H1 (cell line): ENCODE measurements at regions not wholly inside any gene's neighbourhood (a gene's known extent, or its start where the extent isn't known, plus 50 kb on each side); places are given as distances from the start of the nearest gene placed in this dataset.
"Not testable (repeated sequence)": the region's sequence is repeated elsewhere in the genome, so short reads cannot be mapped to it uniquely, and the experiment has no call there.

ENCODE experiments used
- CTCF ChIA-PET: fragments of 300-600 bp; sonication (Branson Sonifier 250); formaldehyde crosslinking; loops from one replicate; lab custom pipeline; 2021; ENCODE audit not compliant: partially characterized antibody; lab: Charles Lee
- POLR2A ChIA-PET: fragments of 300-600 bp; sonication (Branson Sonifier 250); formaldehyde crosslinking; loops from one replicate; lab custom pipeline; 2021; ENCODE audit warnings: inconsistent platforms; ENCODE audit not compliant: partially characterized antibody; lab: Charles Lee
- DNase-seq, 2 experiments: peaks; one replicate each; pipeline versions ENCODE4 v3.0.0 to v3.0.0-alpha.2; 2010 to 2022; ENCODE audit warnings: low spot score in 2 of 2, low read depth in 1 of 2, mixed read lengths in 1 of 2
- FAIRE-seq: peaks from 2 replicates; lab custom pipeline; 2011; peaks lifted over from hg19 to GRCh38; lab: Jason Lieb, UNC
- H2AFZ ChIP-seq: 2 replicates; pipeline ENCODE4 v1.8.1; 2012; ENCODE audit warnings: low read length, inconsistent platforms
- H2AK5ac ChIP-seq: 2 replicates; pipeline ENCODE4 v1.6.1; 2013; ENCODE audit warnings: low read depth, low read length
- H2BK120ac ChIP-seq: replicated peaks from 2 replicates; pipeline ENCODE3; 2013; ENCODE audit warnings: low read depth, low read length, inconsistent platforms
- H2BK12ac ChIP-seq: 2 replicates; pipeline ENCODE4 v1.6.1; 2013; ENCODE audit warnings: low read depth, low read length
- H2BK15ac ChIP-seq: 2 replicates; pipeline ENCODE4 v1.6.1; 2013; ENCODE audit warnings: low read length
- H2BK20ac ChIP-seq: 2 replicates; pipeline ENCODE4 v1.6.1; 2013; ENCODE audit warnings: low read length
- H2BK5ac ChIP-seq: 2 replicates; pipeline ENCODE4 v1.6.1; 2013; ENCODE audit warnings: low read depth, low read length
- H3K14ac ChIP-seq: 2 replicates; pipeline ENCODE4 v1.6.1; 2013; ENCODE audit warnings: inconsistent platforms; ENCODE audit not compliant: insufficient read length
- H3K18ac ChIP-seq: 2 replicates; pipeline ENCODE4 v1.6.1; 2013; ENCODE audit warnings: low read length; ENCODE audit errors: extremely low read depth
- H3K23ac ChIP-seq: 2 replicates; pipeline ENCODE4 v1.6.1; 2013; ENCODE audit warnings: inconsistent platforms; ENCODE audit not compliant: insufficient read length
- H3K23me2 ChIP-seq: 2 replicates; pipeline ENCODE4 v1.6.1; 2013; ENCODE audit warnings: low read depth, low read length
- H3K27ac ChIP-seq: 2 replicates; pipeline ENCODE4 v1.6.1; 2011; ENCODE audit warnings: low read depth, low read length, inconsistent platforms
- H3K27me3 ChIP-seq, 4 experiments: replicated peaks in 1 of 4; 1 replicate in 1 of 4; 2 replicates in 3 of 4; pipeline versions ENCODE4 v1.6.1 to v1.8.1; 2011 to 2013; ENCODE audit warnings: low read length in 3 of 4, mild to moderate bottlenecking in 3 of 4, inconsistent platforms in 2 of 4, mixed read lengths in 2 of 4, moderate library complexity in 1 of 4; ENCODE audit not compliant: control insufficient read depth in 3 of 4, insufficient read depth in 3 of 4; ENCODE audit errors: extremely low read depth in 1 of 4
- H3K36me3 ChIP-seq, 4 experiments: 2 replicates each; pipeline versions ENCODE4 v1.6.1 to v1.8.1; 2011 to 2013; ENCODE audit warnings: mild to moderate bottlenecking in 4 of 4, low read length in 3 of 4, moderate library complexity in 2 of 4, control low read depth in 1 of 4, inconsistent platforms in 1 of 4; ENCODE audit not compliant: insufficient read depth in 4 of 4, control insufficient read depth in 2 of 4
- H3K4ac ChIP-seq: replicated peaks from 2 replicates; pipeline ENCODE3; 2013; ENCODE audit warnings: low read length, low read depth, mixed read lengths, inconsistent platforms; ENCODE audit not compliant: insufficient read length
- H3K4me1 ChIP-seq, 4 experiments: replicated peaks in 1 of 4; 1 replicate in 1 of 4; 2 replicates in 3 of 4; pipeline versions ENCODE4 v1.6.1 to v1.8.1; 2011 to 2013; ENCODE audit warnings: low read length in 3 of 4, inconsistent platforms in 2 of 4, mixed read lengths in 1 of 4; ENCODE audit not compliant: insufficient read depth in 4 of 4, control insufficient read depth in 3 of 4
- H3K4me2 ChIP-seq, 2 experiments: 2 replicates each; pipeline versions ENCODE4 v1.6.1 to v1.8.1; 2011 to 2013; ENCODE audit warnings: low read depth in 2 of 2, low read length in 2 of 2, control low read depth in 1 of 2, inconsistent platforms in 1 of 2, mild to moderate bottlenecking in 1 of 2; ENCODE audit not compliant: insufficient read depth in 1 of 2
- H3K4me3 ChIP-seq, 4 experiments: fragments of 200-600, 300-600 bp in 1 of 4; sonication (generic), shearing (Covaris generic), sonication (Bioruptor Twin) in 1 of 4; 2 replicates each; pipeline versions ENCODE4 v1.5.1 to v1.8.1; 2011 to 2016; ENCODE audit warnings: low read length in 4 of 4, low read depth in 3 of 4, control low read depth in 2 of 4, inconsistent platforms in 2 of 4, mild to moderate bottlenecking in 2 of 4, mixed read lengths in 1 of 4, moderate library complexity in 1 of 4; ENCODE audit not compliant: insufficient read depth in 2 of 4; ENCODE audit errors: extremely low read depth in 1 of 4
- H3K56ac ChIP-seq: replicated peaks from 2 replicates; pipeline ENCODE3; 2013; ENCODE audit warnings: low read depth, mild to moderate bottlenecking, mixed read lengths, low read length, inconsistent platforms; ENCODE audit not compliant: insufficient read length
- H3K79me1 ChIP-seq: 2 replicates; pipeline ENCODE4 v1.6.1; 2013; ENCODE audit warnings: low read depth, low read length, control low read depth
- H3K79me2 ChIP-seq, 2 experiments: 2 replicates each; pipeline versions ENCODE4 v1.6.1 to v1.8.1; 2012 to 2013; ENCODE audit warnings: low read length in 2 of 2, mild to moderate bottlenecking in 2 of 2, inconsistent platforms in 1 of 2; ENCODE audit not compliant: insufficient read depth in 2 of 2, control insufficient read depth in 1 of 2
- H3K9ac ChIP-seq, 4 experiments: replicated peaks in 1 of 4; 1 replicate in 1 of 4; 2 replicates in 3 of 4; pipeline versions ENCODE4 v1.6.1 to v1.8.1; 2011 to 2013; ENCODE audit warnings: low read depth in 3 of 4, low read length in 3 of 4, control low read depth in 2 of 4, mild to moderate bottlenecking in 2 of 4, moderate library complexity in 2 of 4, inconsistent platforms in 1 of 4; ENCODE audit errors: extremely low read depth in 1 of 4
- H3K9me3 ChIP-seq, 2 experiments: 2 replicates each; pipeline versions ENCODE4 v1.6.1 to v1.8.1; 2012 to 2013; ENCODE audit warnings: mild to moderate bottlenecking in 2 of 2, moderate library complexity in 2 of 2, control low read depth in 1 of 2, inconsistent platforms in 1 of 2, low read depth in 1 of 2, low read length in 1 of 2, mixed read lengths in 1 of 2; ENCODE audit not compliant: insufficient read depth in 2 of 2
- H4K20me1 ChIP-seq, 2 experiments: replicated peaks in 1 of 2; 2 replicates each; pipeline versions ENCODE3 to v1.8.1; 2011 to 2013; ENCODE audit warnings: inconsistent platforms in 2 of 2, low read length in 2 of 2, mild to moderate bottlenecking in 1 of 2; ENCODE audit not compliant: insufficient read depth in 2 of 2, control insufficient read depth in 1 of 2
- H4K5ac ChIP-seq: 2 replicates; pipeline ENCODE4 v1.6.1; 2013; ENCODE audit warnings: low read length, low read depth, mixed read lengths, inconsistent platforms; ENCODE audit not compliant: insufficient read length
- H4K8ac ChIP-seq: 2 replicates; pipeline ENCODE4 v1.8.0; 2013; ENCODE audit warnings: mild to moderate bottlenecking, moderate library complexity, low read length, inconsistent platforms; ENCODE audit not compliant: insufficient read depth; ENCODE audit errors: extremely low read depth
- H4K91ac ChIP-seq: replicated peaks from 2 replicates; pipeline ENCODE3; 2013; ENCODE audit warnings: low read length, mixed read lengths, inconsistent platforms; ENCODE audit not compliant: insufficient read length
- TBP ChIP-seq: IDR thresholded peaks from 2 replicates; pipeline ENCODE4 v1.6.1; 2011; ENCODE audit warnings: low read depth, low read length, improper control_type of control experiment
- WGBS, 2 experiments: shearing (Covaris generic) in 1 of 2; methylation state at CpG; one replicate each; pipeline versions ENCODE4 v1.1.6 to v1.1.7; 2013 to 2015; ENCODE audit warnings: low lambda C conversion rate in 2 of 2, mixed read lengths in 2 of 2, inconsistent platforms in 1 of 2, low coverage in 1 of 2, missing lambda C conversion rate in 1 of 2; ENCODE audit not compliant: insufficient replicate concordance in 2 of 2, insufficient coverage in 1 of 2, insufficient read length in 1 of 2; ENCODE audit errors: extremely low coverage in 1 of 2, missing lambda C conversion rate in 1 of 2; 5-methylcytosine and 5-hydroxymethylcytosine counted together

GRCh38 chr14:42980419-42980818 lies 1373.7 kb downstream of the LRFN5 start:
- Histone ChIP-seq H3K23me2 (no peaks in the 10 kb centered on the region), H3K79me1 (no peaks in the 10 kb centered on the region), H3K27me3 (no peaks in the 10 kb centered on the region), H3K14ac (no peak overlapping the region), H3K23ac (no peak overlapping the region), H3K4me3 (no peak overlapping the region), H4K91ac (no peak overlapping the region), H2AK5ac (no peak overlapping the region), H2BK5ac (no peak overlapping the region), H3K36me3 (no peaks in the 10 kb centered on the region), H2BK120ac (no peak overlapping the region), H3K56ac (no peak overlapping the region), H3K79me2 (no peaks in the 10 kb centered on the region), H3K4me2 (no peak overlapping the region), H3K18ac (no peak overlapping the region), H2BK20ac (no peak overlapping the region), H4K20me1 (no peaks in the 10 kb centered on the region), H3K27ac (no peak overlapping the region), H2AFZ (no peak overlapping the region), H4K5ac (no peak overlapping the region), H3K9me3 (peaks cover 2 to 10% of the 10 kb centered on the region in 2 experiments; a peak in 2 of 4 replicates), H3K4ac (no peak overlapping the region), H2BK15ac (no peak overlapping the region), H3K9ac (no peak overlapping the region), H2BK12ac (no peak overlapping the region), H4K8ac (no peak overlapping the region), H3K4me1 (no peaks in the 10 kb centered on the region)
- FAIRE-seq: no peak
- peak in 1 of 2 experiments; percentile 5 for DNase-seq
- no peak for TF ChIP-seq TBP
- 90% methylated on average over 1 of the region's 1 CpG; no CpG with 5 or more reads in 1 of the 2 experiments for WGBS, 2 experiments
- ChIA-PET POLR2A (no interaction called here), CTCF (no interaction called here)

DNA sequence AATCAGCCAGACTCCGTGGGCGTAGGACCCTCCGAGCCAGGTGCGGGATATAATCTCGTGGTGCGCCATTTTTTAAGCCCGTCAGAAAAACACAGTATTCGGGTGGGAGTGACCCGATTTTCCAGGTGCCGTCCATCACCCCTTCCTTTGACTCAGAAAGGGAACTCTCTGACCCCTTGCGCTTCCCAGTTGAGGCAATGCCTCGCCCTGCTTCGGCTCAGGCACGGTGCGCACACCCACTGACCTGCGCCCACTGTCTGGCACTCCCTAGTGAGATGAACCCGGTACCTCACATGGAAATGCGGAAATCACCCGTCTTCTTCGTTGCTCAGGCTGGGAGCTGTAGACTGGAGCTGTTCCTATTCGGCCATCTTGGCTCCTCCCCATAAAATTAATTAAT lies 1366.5 kb downstream of the LRFN5 start:
- H3K4me3 ChIP-seq, H3K18ac ChIP-seq, H2BK12ac ChIP-seq, H4K5ac ChIP-seq, H3K23me2 ChIP-seq, H3K9ac ChIP-seq, H2BK20ac ChIP-seq, H3K79me2 ChIP-seq, H3K36me3 ChIP-seq, H2AFZ ChIP-seq, H2BK120ac ChIP-seq, H3K56ac ChIP-seq, H3K27me3 ChIP-seq, H4K91ac ChIP-seq, H3K4me2 ChIP-seq, POLR2A ChIA-PET, H3K27ac ChIP-seq, H4K8ac ChIP-seq, H2BK5ac ChIP-seq, H3K14ac ChIP-seq, H2AK5ac ChIP-seq, H2BK15ac ChIP-seq, CTCF ChIA-PET, H3K79me1 ChIP-seq, H3K4ac ChIP-seq, H3K4me1 ChIP-seq, DNase-seq, H4K20me1 ChIP-seq, H3K23ac ChIP-seq, FAIRE-seq, H3K9me3 ChIP-seq: not testable (repeated sequence)
- 97% methylated on average over 17 of the region's 21 CpGs; no CpG with 5 or more reads in 1 of the 2 experiments for WGBS, 2 experiments
